ENCODE measurements at regions not wholly inside any gene's neighbourhood (a gene's known extent, or its start where the extent isn't known, plus 50 kb on each side); places are given as distances from the start of the nearest gene placed in this dataset.

- TF ChIP-seq GATA2 (IDR thresholded peaks at IDR 0.05; ENCODE audit: low read depth, low read length), result no peak
- TF ChIP-seq GATA3 (IDR thresholded peaks at IDR 0.05; ENCODE audit: low read depth, low read length), result no peak
Observed at GRCh38 chr16:76941113-76941512, 249.9 kb upstream of the MON1B start.
